ENCODE measurements at regions not wholly inside any gene's neighbourhood (a gene's known extent, or its start where the extent isn't known, plus 50 kb on each side); places are given as distances from the start of the nearest gene placed in this dataset.

DNA sequence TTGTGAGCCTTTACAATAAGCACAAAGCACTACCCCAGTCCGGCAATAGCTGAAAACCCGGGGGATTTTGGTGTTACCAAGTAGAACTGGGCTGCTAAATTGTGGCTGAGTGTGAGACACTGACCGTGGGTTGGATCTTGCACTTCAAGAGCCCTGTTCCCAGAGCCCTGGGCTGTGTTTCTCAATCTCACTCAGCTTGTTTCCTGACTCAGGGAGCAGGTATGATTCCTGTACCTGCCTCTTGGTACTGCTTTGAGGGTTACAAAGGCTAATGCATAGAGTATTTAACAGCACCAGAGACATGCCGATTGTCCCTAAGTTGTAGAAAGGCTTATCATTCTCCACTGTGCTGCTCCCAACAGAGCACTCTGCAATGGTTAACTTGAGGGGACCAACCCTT is 134.6 kb downstream of the TEX36 start:
- TF ChIP-seq EZH2 (IDR thresholded peaks at IDR 0.05; ENCODE audit: insufficient read depth, poor library complexity, severe bottlenecking) (no peak), EZH2phosphoT487 (IDR thresholded peaks at IDR 0.05; ENCODE audit: insufficient read depth, low read depth) (no peak)
